ENCODE measurements at regions not wholly inside any gene's neighbourhood (a gene's known extent, or its start where the extent isn't known, plus 50 kb on each side); places are given as distances from the start of the nearest gene placed in this dataset.

DNA sequence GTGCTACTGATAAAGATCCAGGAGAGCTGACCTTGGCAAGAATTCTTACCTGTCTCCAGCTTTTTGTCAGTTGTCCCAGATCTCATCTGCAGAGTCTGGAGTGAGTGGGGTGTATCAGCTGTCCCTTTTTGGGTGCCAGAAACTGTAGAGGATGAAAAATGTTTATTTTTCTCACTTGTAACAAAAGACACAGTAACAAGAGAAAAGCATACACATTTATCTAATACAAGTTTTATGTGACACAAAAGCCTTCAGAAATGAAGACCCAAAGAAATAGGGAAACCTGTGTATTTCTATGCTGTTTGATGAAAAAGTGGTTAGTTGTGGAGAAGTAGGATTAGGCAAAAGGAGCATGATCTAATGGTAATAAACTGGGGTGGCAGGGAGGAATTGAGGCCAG, 58.5 kb upstream of the NPVF start:
- TF ChIP-seq POLR2A (IDR thresholded peaks at IDR 0.05) (no peak), CTCF (IDR thresholded peaks at IDR 0.05) (no peak)
